AG10803 (cell line): ENCODE measurements at regions not wholly inside any gene's neighbourhood (a gene's known extent, or its start where the extent isn't known, plus 50 kb on each side); places are given as distances from the start of the nearest gene placed in this dataset.

ENCODE experiments used
- DNase-seq: peaks from one replicate; pipeline ENCODE4 v3.0.0; 2010; ENCODE audit warnings: low read depth
- H3K4me3 ChIP-seq: 2 replicates; pipeline ENCODE4 v1.5.1; 2011; ENCODE audit warnings: mild to moderate bottlenecking, low read length, control low read depth
- TF ChIP-seq, protein P1 (sequence below): conservative IDR thresholded peaks from 2 replicates; pipeline ENCODE4 v1.5.1; 2011; ENCODE audit warnings: mild to moderate bottlenecking, low read length, control low read depth, inconsistent platforms

DNA sequence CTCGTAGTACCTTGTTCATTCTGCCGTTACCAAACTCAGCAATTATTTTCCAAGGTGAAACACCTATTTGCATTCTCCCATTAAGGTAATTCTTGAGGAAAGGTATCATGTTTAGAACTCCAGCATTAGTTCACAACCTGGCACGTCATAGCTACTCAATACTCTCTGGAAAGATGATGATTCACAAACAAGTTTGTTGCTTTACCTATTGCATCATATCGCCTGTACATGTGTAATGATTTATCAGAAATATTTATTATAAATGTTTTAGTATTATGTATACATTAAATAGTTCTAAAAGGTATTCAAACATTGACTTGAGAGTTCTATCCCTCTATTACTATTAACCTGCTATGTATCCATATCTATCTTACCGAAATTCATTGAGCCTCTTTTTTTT is 658.3 kb upstream of the PITX2 start:
- no peak for DNase-seq
- H3K4me3 ChIP-seq = no peak overlapping the region
- TF ChIP-seq, protein P1, sequence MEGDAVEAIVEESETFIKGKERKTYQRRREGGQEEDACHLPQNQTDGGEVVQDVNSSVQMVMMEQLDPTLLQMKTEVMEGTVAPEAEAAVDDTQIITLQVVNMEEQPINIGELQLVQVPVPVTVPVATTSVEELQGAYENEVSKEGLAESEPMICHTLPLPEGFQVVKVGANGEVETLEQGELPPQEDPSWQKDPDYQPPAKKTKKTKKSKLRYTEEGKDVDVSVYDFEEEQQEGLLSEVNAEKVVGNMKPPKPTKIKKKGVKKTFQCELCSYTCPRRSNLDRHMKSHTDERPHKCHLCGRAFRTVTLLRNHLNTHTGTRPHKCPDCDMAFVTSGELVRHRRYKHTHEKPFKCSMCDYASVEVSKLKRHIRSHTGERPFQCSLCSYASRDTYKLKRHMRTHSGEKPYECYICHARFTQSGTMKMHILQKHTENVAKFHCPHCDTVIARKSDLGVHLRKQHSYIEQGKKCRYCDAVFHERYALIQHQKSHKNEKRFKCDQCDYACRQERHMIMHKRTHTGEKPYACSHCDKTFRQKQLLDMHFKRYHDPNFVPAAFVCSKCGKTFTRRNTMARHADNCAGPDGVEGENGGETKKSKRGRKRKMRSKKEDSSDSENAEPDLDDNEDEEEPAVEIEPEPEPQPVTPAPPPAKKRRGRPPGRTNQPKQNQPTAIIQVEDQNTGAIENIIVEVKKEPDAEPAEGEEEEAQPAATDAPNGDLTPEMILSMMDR = no peak

DNA sequence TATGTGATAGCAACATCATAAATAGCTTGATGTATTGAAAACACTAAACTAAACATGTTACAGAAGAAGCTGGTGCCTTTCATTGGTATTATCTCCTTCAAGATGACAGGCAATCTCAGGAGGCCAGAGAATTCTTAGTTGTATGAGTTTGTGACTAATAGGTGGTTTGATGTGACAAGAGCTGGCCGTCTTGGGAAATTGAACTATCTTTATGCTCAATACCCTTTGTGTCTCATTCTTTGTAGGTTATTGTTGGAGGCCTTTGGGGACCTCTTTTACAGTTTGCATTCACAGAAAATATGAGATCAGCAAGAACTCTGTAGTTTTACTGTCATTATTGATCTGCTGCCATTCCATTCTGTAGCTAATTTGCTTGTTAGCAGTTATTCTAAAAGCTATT is 659.2 kb upstream of the PITX2 start:
- DNase-seq = no peak
- TF ChIP-seq, protein P1 = no peak
- H3K4me3 ChIP-seq = no peak overlapping the region

DNA sequence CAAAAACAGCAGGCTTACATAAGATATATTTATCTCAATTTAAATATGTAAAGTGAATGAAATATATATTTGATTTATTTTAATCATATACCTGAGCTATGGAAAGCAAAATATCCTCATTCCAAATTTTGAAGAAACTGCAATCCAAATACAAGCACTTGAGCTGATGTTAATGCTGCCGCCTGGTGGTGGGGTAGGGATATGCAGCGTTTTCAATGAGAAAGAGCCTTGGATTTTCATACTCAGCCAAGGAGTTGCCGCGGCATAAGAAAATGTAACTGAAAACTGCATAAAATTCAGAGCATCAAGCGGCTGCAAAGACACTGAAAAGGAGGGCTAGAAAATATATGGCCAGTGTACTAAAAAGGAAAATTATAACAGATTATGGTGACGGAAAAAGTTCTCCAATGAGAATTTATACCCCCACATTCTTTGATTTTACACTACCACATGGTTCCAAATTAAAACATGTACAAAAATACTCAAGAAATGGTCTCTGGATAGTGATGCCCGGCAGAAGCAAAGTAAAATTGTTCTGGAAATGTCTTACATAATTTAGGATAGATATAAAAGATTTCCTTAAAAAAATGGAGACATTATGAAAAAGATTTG is 660.3 kb upstream of the PITX2 start:
- no peak overlapping the region for H3K4me3 ChIP-seq
- DNase-seq = peak; percentile 53
- TF ChIP-seq, protein P1 = peak; percentile 96

DNA sequence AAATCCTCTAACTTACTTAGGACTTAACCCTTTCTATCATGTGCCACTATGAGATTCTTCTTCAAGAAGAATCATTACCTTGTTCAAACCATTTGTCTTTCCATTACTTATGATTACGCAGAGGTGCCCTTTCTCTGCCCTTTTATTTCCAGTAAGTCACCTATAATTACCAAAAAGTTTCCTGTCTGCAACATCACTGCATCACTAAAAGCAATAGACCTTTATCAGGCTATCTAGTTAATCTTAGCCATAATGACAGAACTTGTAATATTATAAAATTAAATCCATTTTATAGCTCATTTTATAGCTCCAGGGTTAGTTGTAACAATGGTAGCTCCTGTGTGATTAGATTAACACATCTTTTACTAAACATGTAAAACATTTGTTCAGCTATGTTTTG is 673.6 kb upstream of the PITX2 start:
- TF ChIP-seq, protein P1 = no peak
- DNase-seq = no peak
- H3K4me3 ChIP-seq = no peak overlapping the region

DNA sequence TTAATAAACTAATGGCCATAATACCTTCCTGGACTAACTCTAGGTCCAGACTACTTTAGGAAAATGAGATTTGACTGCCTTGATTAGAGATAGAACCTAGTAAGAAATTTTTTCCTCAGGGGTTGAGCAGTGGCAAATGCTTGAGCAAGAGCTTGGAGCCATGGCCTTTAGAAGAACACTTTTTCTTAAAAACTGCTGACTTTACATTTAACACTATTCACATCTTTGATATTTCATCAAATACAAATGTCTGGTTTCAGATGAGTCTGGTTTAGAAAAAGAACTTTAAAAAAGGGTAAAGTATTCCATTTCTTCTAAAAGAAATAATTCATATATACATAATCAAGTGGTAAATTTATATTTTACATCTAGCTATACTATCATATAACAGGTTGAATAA is 680.9 kb upstream of the PITX2 start:
- TF ChIP-seq, protein P1 = no peak
- DNase-seq = no peak
- H3K4me3 ChIP-seq = no peak overlapping the region

DNA sequence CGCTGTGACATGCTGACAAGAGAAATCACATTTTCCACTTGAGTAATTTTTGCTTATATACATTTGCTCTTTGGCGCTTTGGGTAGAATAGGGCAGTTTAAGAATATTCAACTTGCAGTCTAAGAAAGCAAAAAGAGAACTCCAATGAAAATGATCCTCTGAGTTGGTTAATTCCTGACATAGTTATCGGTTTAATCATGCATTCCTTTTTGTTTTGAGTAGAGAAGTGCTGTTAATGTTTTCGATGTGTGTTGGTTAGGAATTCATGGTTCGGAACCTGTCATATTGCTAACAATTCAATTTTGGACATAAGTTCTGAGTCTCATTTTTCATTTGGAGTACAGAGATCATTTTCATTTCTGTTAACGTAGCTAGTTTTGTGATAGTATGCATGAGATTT is 700.6 kb upstream of the PITX2 start:
- TF ChIP-seq, protein P1 = no peak
- no peak overlapping the region for H3K4me3 ChIP-seq
- peak; percentile 83 for DNase-seq

DNA sequence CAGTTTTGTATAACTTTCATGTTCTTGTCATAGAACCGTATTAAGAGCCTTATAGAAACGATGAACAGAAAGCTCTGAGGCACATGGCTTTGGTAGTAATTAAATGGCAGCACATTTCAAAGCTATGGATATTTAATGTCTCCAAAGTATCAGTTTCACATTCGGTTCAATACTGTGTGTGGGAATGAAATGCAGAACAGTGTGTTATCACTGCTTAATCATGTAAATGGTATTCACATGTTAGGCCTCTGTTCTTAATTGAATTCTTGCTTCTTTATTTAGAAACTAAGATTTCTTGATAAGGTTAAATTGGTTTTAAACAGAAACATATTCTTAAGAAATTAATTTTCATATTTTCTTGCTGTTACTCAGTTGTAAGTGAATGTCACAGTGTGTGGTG is 701.0 kb upstream of the PITX2 start:
- no peak overlapping the region for H3K4me3 ChIP-seq
- TF ChIP-seq, protein P1 = no peak
- DNase-seq = peak; percentile 48
